K562 (cell line): ENCODE measurements at regions not wholly inside any gene's neighbourhood (a gene's known extent, or its start where the extent isn't known, plus 50 kb on each side); places are given as distances from the start of the nearest gene placed in this dataset.
"Not testable (repeated sequence)": the region's sequence is repeated elsewhere in the genome, so short reads cannot be mapped to it uniquely, and the experiment has no call there.

Source experiments
- ATAC-seq: fragments of 200-7000 bp; cut with Tn5 transposase; 3 replicates; pipeline ENCODE4 v1.9.1; 2020; ENCODE audit warnings: moderate library complexity
- BruUV-seq: library from RNA; stranded (reverse); fragments of 400-500 nt; replicated peaks from 2 replicates; lab custom pipeline; 2021; lab: Mats Ljungman, UMichigan
- CTCF ChIA-PET: fragments of 300-600 bp; formaldehyde crosslinking; extraction: SDS; loops from one replicate; lab custom pipeline; 2021; ENCODE audit warnings: low intra/inter-chr PET ratio; lab: Yijun Ruan, JAX
- POLR2A ChIA-PET: fragments of 300-600, 350-650 bp; sonication (Branson Sonifier 250); formaldehyde crosslinking; extraction: SDS; loops from one replicate; lab custom pipeline; 2021; ENCODE audit warnings: antibody characterized with exemption, inconsistent platforms; lab: Yijun Ruan, JAX
- DNase-seq, 4 experiments: peaks; one replicate each; pipeline versions ENCODE4 v3.0.0 to v3.0.0-alpha.2; 2011 to 2018; ENCODE audit warnings: low spot score in 3 of 4, mixed read lengths in 3 of 4; ENCODE audit errors: extremely low read depth in 1 of 4
- FAIRE-seq: peaks from 2 replicates; lab custom pipeline; 2011; peaks lifted over from hg19 to GRCh38; lab: Jason Lieb, UNC
- H2AFZ ChIP-seq: 2 replicates; pipeline ENCODE4 v1.6.0; 2011; ENCODE audit warnings: low read depth, low read length, control low read depth, inconsistent platforms
- H3K27ac ChIP-seq: fragments of 200-600 bp; 3 replicates; pipeline ENCODE4 v1.8.0; 2011; ENCODE audit warnings: low read depth, mild to moderate bottlenecking, control low read depth, inconsistent platforms, low read length, moderate library complexity, mixed read lengths; ENCODE audit errors: extremely low read depth
- H3K27me3 ChIP-seq, 2 experiments: fragments of 300-600 bp in 1 of 2; 2 replicates in 1 of 2; 3 replicates in 1 of 2; pipeline versions ENCODE4 v1.6.0 to v1.8.0; 2011; ENCODE audit warnings: inconsistent platforms in 2 of 2, low read length in 2 of 2, mild to moderate bottlenecking in 1 of 2, mixed read lengths in 1 of 2, moderate library complexity in 1 of 2; ENCODE audit not compliant: control insufficient read depth in 2 of 2, insufficient read depth in 2 of 2
- H3K36me3 ChIP-seq: fragments of 300-600 bp; 3 replicates; pipeline ENCODE4 v1.8.0; 2011; ENCODE audit warnings: mild to moderate bottlenecking, low read length, inconsistent platforms; ENCODE audit not compliant: control insufficient read depth, insufficient read depth
- H3K4me1 ChIP-seq, 2 experiments: fragments of 200-600 bp in 1 of 2; replicated peaks in 1 of 2; 2 replicates in 1 of 2; 3 replicates in 1 of 2; pipeline versions ENCODE4 v1.5.1 to v1.8.0; 2011; ENCODE audit warnings: inconsistent platforms in 2 of 2, low read length in 2 of 2, mild to moderate bottlenecking in 1 of 2, mixed read lengths in 1 of 2, moderate library complexity in 1 of 2; ENCODE audit not compliant: control insufficient read depth in 2 of 2, insufficient read depth in 2 of 2
- H3K4me2 ChIP-seq: 2 replicates; pipeline ENCODE4 v1.6.1; 2011; ENCODE audit warnings: low read length, control low read depth, inconsistent platforms, mixed read lengths; ENCODE audit not compliant: insufficient read depth
- H3K4me3 ChIP-seq: fragments of 200-600 bp; sonication (generic), shearing (Covaris generic); 2 replicates; pipeline ENCODE4 v1.5.1; 2016; ENCODE audit warnings: control low read depth, inconsistent platforms
- H3K79me2 ChIP-seq: fragments of 200-600 bp; 3 replicates; pipeline ENCODE4 v1.8.0; 2011; ENCODE audit warnings: low read length, inconsistent platforms; ENCODE audit not compliant: control insufficient read depth, insufficient read depth
- H3K9ac ChIP-seq, 2 experiments: 2 replicates each; pipeline versions ENCODE4 v1.6.0 to v1.6.1; 2011; ENCODE audit warnings: low read depth in 2 of 2, low read length in 2 of 2, control low read depth in 1 of 2, inconsistent platforms in 1 of 2, mild to moderate bottlenecking in 1 of 2, mixed read lengths in 1 of 2; ENCODE audit not compliant: insufficient read depth in 1 of 2
- H3K9me1 ChIP-seq: one replicate; pipeline ENCODE4 v1.6.0; 2011; ENCODE audit warnings: inconsistent platforms, mild to moderate bottlenecking, low read length, moderate library complexity; ENCODE audit not compliant: control insufficient read depth, insufficient read depth
- H3K9me3 ChIP-seq: replicated peaks from 2 replicates; pipeline ENCODE4 v1.5.1; 2011; ENCODE audit warnings: low read depth, low read length, inconsistent platforms; ENCODE audit not compliant: control insufficient read depth, insufficient read depth
- H4K20me1 ChIP-seq: replicated peaks from 2 replicates; pipeline ENCODE4 v1.6.1; 2011; ENCODE audit warnings: low read length, inconsistent platforms, mixed read lengths; ENCODE audit not compliant: control insufficient read depth, insufficient read depth
- HCFC1 ChIP-seq: IDR thresholded peaks from 2 replicates; pipeline ENCODE4 v1.6.1; 2012; ENCODE audit warnings: low read depth, low read length, improper control_type of control experiment
- HDAC6 ChIP-seq: IDR thresholded peaks from 2 replicates; pipeline ENCODE4 v1.6.1; 2012; ENCODE audit warnings: low read depth, mild to moderate bottlenecking, control low read depth, inconsistent platforms, low read length, moderate library complexity
- KLF13 ChIP-seq: fragments of 450-650 bp; IDR thresholded peaks from 2 replicates; pipeline ENCODE4 v1.6.1; 2016; ENCODE audit warnings: missing genetic modification characterization, low read depth, mild to moderate bottlenecking, missing compliant biosample characterization, moderate library complexity, borderline replicate concordance
- MAFF ChIP-seq: IDR thresholded peaks from 2 replicates; pipeline ENCODE4 v1.6.1; 2012; ENCODE audit warnings: low read length, improper control_type of control experiment
- SP2 ChIP-seq: IDR thresholded peaks from 2 replicates; pipeline ENCODE4 v1.6.1; 2011; ENCODE audit warnings: mild to moderate bottlenecking, low read depth, low read length, moderate library complexity; ENCODE audit not compliant: poor library complexity, severe bottlenecking; ENCODE audit errors: extremely low read depth
- ZNF212 ChIP-seq: fragments of 450-650 bp; formaldehyde crosslinking; IDR thresholded peaks from 2 replicates; pipeline ENCODE4 v1.4.0; 2020; ENCODE audit warnings: mild to moderate bottlenecking
- WGBS: fragments of 100-300 bp; shearing (Covaris generic); methylation state at CpG from one replicate; pipeline ENCODE4 v1.1.6; 2016; ENCODE audit warnings: low coverage, mixed read lengths; ENCODE audit not compliant: insufficient coverage; ENCODE audit errors: missing lambda C conversion rate; 5-methylcytosine and 5-hydroxymethylcytosine counted together
- in situ Hi-C: fragments of 300-500 bp; cut with MboI; formaldehyde crosslinking; loops from 4 replicates; pipeline ENCODE4 v1.15.0; 2018; ENCODE audit warnings: inconsistent platforms, mixed read lengths
- intact Hi-C: fragments of 100-400 bp; cut with micrococcal nuclease; formaldehyde crosslinking; loops from 2 replicates; pipeline ENCODE4 v1.14.2; 2022
- TF ChIP-seq, protein P1 (sequence below): fragments of 450-650 bp; IDR thresholded peaks from 2 replicates; pipeline ENCODE4 v1.6.1; 2017; ENCODE audit warnings: antibody characterized with exemption
- TF ChIP-seq, protein P2 (sequence below), 3 experiments: fragments of 200-800 bp in 1 of 3; fragments of 250-450 bp in 1 of 3; fragments of 450-650 bp in 1 of 3; sonication (Bioruptor Pico) in 1 of 3; sonication (Bioruptor generic) in 1 of 3; formaldehyde crosslinking in 1 of 3; IDR thresholded peaks; 2 replicates each; pipeline versions ENCODE4 v1.6.1 to v1.8.0; 2016 to 2022; ENCODE audit warnings: mild to moderate bottlenecking in 2 of 3, missing genetic modification characterization in 2 of 3, missing compliant biosample characterization in 1 of 3, moderate library complexity in 1 of 3

- Histone ChIP-seq H3K36me3 (no peaks in the 10 kb centered on the region), H3K9ac (no peak overlapping the region), H3K9me3 (no peaks in the 10 kb centered on the region), H3K4me2 (no peak overlapping the region), H3K9me1 (no peaks in the 10 kb centered on the region), H3K4me1 (no peaks in the 10 kb centered on the region), H3K27me3 (no peaks in the 10 kb centered on the region; a peak in 1 of 5 replicates), H3K4me3 (no peak overlapping the region), H3K27ac (no peak overlapping the region), H3K79me2 (no peaks in the 10 kb centered on the region), H2AFZ (no peak overlapping the region), H4K20me1 (no peaks in the 10 kb centered on the region)
- ChIA-PET POLR2A (no interaction called here), CTCF (no interaction called here)
- ATAC-seq (no peak), FAIRE-seq (no peak), DNase-seq (no peak)
- TF ChIP-seq KLF13 (tag) (no peak), SP2 (no peak), ZNF212 (CRISPR knock-in tag) (no peak), MAFF (no peak), HDAC6 (no peak), HCFC1 (no peak)
- TF ChIP-seq, protein P1, sequence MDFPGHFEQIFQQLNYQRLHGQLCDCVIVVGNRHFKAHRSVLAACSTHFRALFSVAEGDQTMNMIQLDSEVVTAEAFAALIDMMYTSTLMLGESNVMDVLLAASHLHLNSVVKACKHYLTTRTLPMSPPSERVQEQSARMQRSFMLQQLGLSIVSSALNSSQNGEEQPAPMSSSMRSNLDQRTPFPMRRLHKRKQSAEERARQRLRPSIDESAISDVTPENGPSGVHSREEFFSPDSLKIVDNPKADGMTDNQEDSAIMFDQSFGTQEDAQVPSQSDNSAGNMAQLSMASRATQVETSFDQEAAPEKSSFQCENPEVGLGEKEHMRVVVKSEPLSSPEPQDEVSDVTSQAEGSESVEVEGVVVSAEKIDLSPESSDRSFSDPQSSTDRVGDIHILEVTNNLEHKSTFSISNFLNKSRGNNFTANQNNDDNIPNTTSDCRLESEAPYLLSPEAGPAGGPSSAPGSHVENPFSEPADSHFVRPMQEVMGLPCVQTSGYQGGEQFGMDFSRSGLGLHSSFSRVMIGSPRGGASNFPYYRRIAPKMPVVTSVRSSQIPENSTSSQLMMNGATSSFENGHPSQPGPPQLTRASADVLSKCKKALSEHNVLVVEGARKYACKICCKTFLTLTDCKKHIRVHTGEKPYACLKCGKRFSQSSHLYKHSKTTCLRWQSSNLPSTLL: no peak
- TF ChIP-seq, protein P2, sequence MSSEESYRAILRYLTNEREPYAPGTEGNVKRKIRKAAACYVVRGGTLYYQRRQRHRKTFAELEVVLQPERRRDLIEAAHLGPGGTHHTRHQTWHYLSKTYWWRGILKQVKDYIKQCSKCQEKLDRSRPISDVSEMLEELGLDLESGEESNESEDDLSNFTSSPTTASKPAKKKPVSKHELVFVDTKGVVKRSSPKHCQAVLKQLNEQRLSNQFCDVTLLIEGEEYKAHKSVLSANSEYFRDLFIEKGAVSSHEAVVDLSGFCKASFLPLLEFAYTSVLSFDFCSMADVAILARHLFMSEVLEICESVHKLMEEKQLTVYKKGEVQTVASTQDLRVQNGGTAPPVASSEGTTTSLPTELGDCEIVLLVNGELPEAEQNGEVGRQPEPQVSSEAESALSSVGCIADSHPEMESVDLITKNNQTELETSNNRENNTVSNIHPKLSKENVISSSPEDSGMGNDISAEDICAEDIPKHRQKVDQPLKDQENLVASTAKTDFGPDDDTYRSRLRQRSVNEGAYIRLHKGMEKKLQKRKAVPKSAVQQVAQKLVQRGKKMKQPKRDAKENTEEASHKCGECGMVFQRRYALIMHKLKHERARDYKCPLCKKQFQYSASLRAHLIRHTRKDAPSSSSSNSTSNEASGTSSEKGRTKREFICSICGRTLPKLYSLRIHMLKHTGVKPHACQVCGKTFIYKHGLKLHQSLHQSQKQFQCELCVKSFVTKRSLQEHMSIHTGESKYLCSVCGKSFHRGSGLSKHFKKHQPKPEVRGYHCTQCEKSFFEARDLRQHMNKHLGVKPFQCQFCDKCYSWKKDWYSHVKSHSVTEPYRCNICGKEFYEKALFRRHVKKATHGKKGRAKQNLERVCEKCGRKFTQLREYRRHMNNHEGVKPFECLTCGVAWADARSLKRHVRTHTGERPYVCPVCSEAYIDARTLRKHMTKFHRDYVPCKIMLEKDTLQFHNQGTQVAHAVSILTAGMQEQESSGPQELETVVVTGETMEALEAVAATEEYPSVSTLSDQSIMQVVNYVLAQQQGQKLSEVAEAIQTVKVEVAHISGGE (CRISPR knock-in tag; IDR thresholded peaks at IDR 0.05): no peak
- 0% methylated on average over 4 of the region's 4 CpGs for WGBS
- intact Hi-C loops: no loop called here
- BruUV-seq: no TSS peak
- in situ Hi-C loops: no loop called here
These were observed 95.1 kb upstream of the CCBE1 start for GRCh38 chr18:59792353-59792752.

- H3K9me3 ChIP-seq, H3K4me1 ChIP-seq, H2AFZ ChIP-seq, ATAC-seq, H3K36me3 ChIP-seq, H3K9ac ChIP-seq, H4K20me1 ChIP-seq, POLR2A ChIA-PET, H3K79me2 ChIP-seq, H3K4me3 ChIP-seq, FAIRE-seq, H3K27ac ChIP-seq, BruUV-seq, DNase-seq, H3K9me1 ChIP-seq, H3K4me2 ChIP-seq, H3K27me3 ChIP-seq, intact Hi-C loops, CTCF ChIA-PET, in situ Hi-C loops: not testable (repeated sequence)
- WGBS: 0% methylated on average over 1 of the region's 36 CpGs
These were observed 93.2 kb upstream of the CCBE1 start for GRCh38 chr18:59790346-59790936.
